Prostate gland (tissue), 2 donors: ENCODE measurements at regions not wholly inside any gene's neighbourhood (a gene's known extent, or its start where the extent isn't known, plus 50 kb on each side); places are given as distances from the start of the nearest gene placed in this dataset.

ENCODE experiments used
- DNase-seq: peaks from one replicate; pipeline ENCODE4 v3.0.0-alpha.2; 2019; ENCODE audit warnings: low spot score
- H3K27ac ChIP-seq, 2 donors: fragments of 200-600 bp; sonication (generic); 2 replicates each; pipeline ENCODE4 v1.5.1; 2017 to 2019
- H3K27me3 ChIP-seq: fragments of 200-600 bp; sonication (generic); replicated peaks from 2 replicates; pipeline ENCODE4 v1.5.1; 2019; ENCODE audit not compliant: insufficient read depth
- H3K36me3 ChIP-seq, 2 donors: fragments of 200-600 bp; sonication (generic); 1 replicate in 1 of 2; 2 replicates in 1 of 2; pipeline versions ENCODE4 v1.5.1 to v1.8.1; 2017 to 2019
- H3K4me1 ChIP-seq: fragments of 200-600 bp; sonication (generic); replicated peaks from 2 replicates; pipeline ENCODE4 v1.5.1; 2019
- H3K4me3 ChIP-seq, 2 donors: fragments of 200-600 bp; sonication (generic); 2 replicates each; pipeline ENCODE4 v1.5.1; 2017 to 2019
- H3K9me3 ChIP-seq: fragments of 200-600 bp; sonication (generic); 2 replicates; pipeline ENCODE4 v1.5.1; 2017
- CTCF ChIP-seq, 4 experiments: fragments of 200-600 bp in 2 of 4; fragments of 450-650 bp in 2 of 4; sonication (generic) in 2 of 4; IDR thresholded peaks; 1 replicate in 3 of 4; 2 replicates in 1 of 4; pipeline ENCODE4 v1.5.1; 2016 to 2019; ENCODE audit warnings: antibody characterized with exemption in 4 of 4, mild to moderate bottlenecking in 2 of 4, moderate library complexity in 2 of 4
- POLR2A ChIP-seq: fragments of 450-650 bp; IDR thresholded peaks from one replicate; pipeline ENCODE4 v1.6.1; 2016; ENCODE audit warnings: antibody characterized with exemption, mild to moderate bottlenecking
- POLR2AphosphoS5 ChIP-seq: sonication (generic); formaldehyde crosslinking; IDR thresholded peaks from one replicate; pipeline ENCODE4 v1.6.1; 2017; ENCODE audit warnings: antibody characterized with exemption
- WGBS: methylation state at CpG from one replicate; pipeline ENCODE4 v1.1.5; 2018; 5-methylcytosine and 5-hydroxymethylcytosine counted together
- intact Hi-C: fragments of 100-400 bp; cut with DNase I; formaldehyde crosslinking; loops from one replicate; pipeline ENCODE4 v1.14.2; 2022

- H3K4me3 ChIP-seq, result no peak overlapping the region
- no peak overlapping the region for H3K27ac ChIP-seq
- TF ChIP-seq POLR2AphosphoS5, result no peak
- TF ChIP-seq CTCF (IDR thresholded peaks at IDR 0.05), result no peak
- no peaks in the 10 kb centered on the region for H3K27me3 ChIP-seq
- no peaks in the 10 kb centered on the region for H3K4me1 ChIP-seq
- WGBS, result 57% methylated on average over 6 of the region's 6 CpGs
- H3K36me3 ChIP-seq, result no peaks in the 10 kb centered on the region
- H3K9me3 ChIP-seq, result no peaks in the 10 kb centered on the region
- intact Hi-C loops, result no loop called here
- no peak for DNase-seq
Measured at GRCh38 chr4:18930487-18930886, 908.9 kb upstream of the LCORL start.

GRCh38 chr4:18923496-18924161 lies 902.1 kb upstream of the LCORL start:
- intact Hi-C loops, result no loop called here
- WGBS, result 21% methylated on average over 1 of the region's 1 CpG
- TF ChIP-seq POLR2A (no peak), CTCF (IDR thresholded peaks at IDR 0.05) (no peak), POLR2AphosphoS5 (no peak)
- Histone ChIP-seq H3K27ac (no peak overlapping the region), H3K4me1 (no peaks in the 10 kb centered on the region), H3K9me3 (no peaks in the 10 kb centered on the region), H3K4me3 (no peak overlapping the region), H3K36me3 (no peaks in the 10 kb centered on the region), H3K27me3 (no peaks in the 10 kb centered on the region)
- no peak for DNase-seq

GRCh38 chr4:18917689-18918088 lies 896.1 kb upstream of the LCORL start:
- intact Hi-C loops, result no loop called here
- Histone ChIP-seq H3K4me3 (no peak overlapping the region), H3K27me3 (no peaks in the 10 kb centered on the region), H3K9me3 (no peaks in the 10 kb centered on the region), H3K4me1 (no peaks in the 10 kb centered on the region), H3K36me3 (no peaks in the 10 kb centered on the region), H3K27ac (no peak overlapping the region)
- TF ChIP-seq CTCF (IDR thresholded peaks at IDR 0.05) (no peak), POLR2AphosphoS5 (no peak), POLR2A (no peak)
- no peak for DNase-seq

GRCh38 chr4:18914182-18914581 lies 892.6 kb upstream of the LCORL start:
- H3K9me3 ChIP-seq, result no peaks in the 10 kb centered on the region
- H3K27me3 ChIP-seq, result no peaks in the 10 kb centered on the region
- TF ChIP-seq POLR2AphosphoS5, result no peak
- TF ChIP-seq CTCF (IDR thresholded peaks at IDR 0.05), result no peak
- no peak for TF ChIP-seq POLR2A
- H3K27ac ChIP-seq, result no peak overlapping the region
- WGBS, result 91% methylated on average over 1 of the region's 1 CpG
- H3K4me3 ChIP-seq, result no peak overlapping the region
- intact Hi-C loops, result no loop called here
- H3K4me1 ChIP-seq, result no peaks in the 10 kb centered on the region
- H3K36me3 ChIP-seq, result no peaks in the 10 kb centered on the region
- DNase-seq, result no peak

- H3K27me3 ChIP-seq, result no peaks in the 10 kb centered on the region
- TF ChIP-seq POLR2AphosphoS5 (no peak), CTCF (IDR thresholded peaks at IDR 0.05) (no peak), POLR2A (no peak)
- no peak overlapping the region for H3K27ac ChIP-seq
- H3K4me3 ChIP-seq, result no peak overlapping the region
- intact Hi-C loops, result no loop called here
- no peaks in the 10 kb centered on the region for H3K9me3 ChIP-seq
- WGBS, result 62% methylated on average over 2 of the region's 2 CpGs
- H3K4me1 ChIP-seq, result no peaks in the 10 kb centered on the region
- H3K36me3 ChIP-seq, result no peaks in the 10 kb centered on the region
- DNase-seq, result no peak
Measured at GRCh38 chr4:18894928-18895327, 873.4 kb upstream of the LCORL start.
